Naive thymus-derived CD8-positive, alpha-beta T cell (primary cell): ENCODE measurements at regions not wholly inside any gene's neighbourhood (a gene's known extent, or its start where the extent isn't known, plus 50 kb on each side); places are given as distances from the start of the nearest gene placed in this dataset.

Experiments used
- ATAC-seq, 2 donors: fragments of 150-1000 bp; cut with Tn5 transposase in 1 of 2; sonication (Bioruptor Pico), chemical (Tn5 transposase) in 1 of 2; 1 replicate in 1 of 2; 2 replicates in 1 of 2; pipeline ENCODE4 v1.10.0; 2021; ENCODE audit warnings: mild to moderate bottlenecking in 2 of 2, moderate library complexity in 2 of 2
- POLR2A ChIA-PET: fragments of 350-600 bp; sonication (Branson Sonifier 250); formaldehyde crosslinking; loops from one replicate; lab custom pipeline; 2021; ENCODE audit warnings: antibody characterized with exemption; lab: Charles Lee
- DNase-seq, 10 donors: peaks; one replicate each; pipeline versions ENCODE4 v3.0.0 to v3.0.0-alpha.2; 2020 to 2022
- H3K27ac Mint-ChIP-seq, 10 donors: one replicate each; pipeline ENCODE4 v1.8.0; 2020 to 2022; ENCODE audit warnings: mild to moderate bottlenecking in 10 of 10, mixed read lengths in 10 of 10, moderate library complexity in 4 of 10, inconsistent platforms in 1 of 10
- H3K27me3 Mint-ChIP-seq, 5 donors: one replicate each; pipeline ENCODE4 v1.8.0; 2021 to 2022; ENCODE audit warnings: mixed read lengths in 5 of 5
- H3K36me3 Mint-ChIP-seq, 3 donors: one replicate each; pipeline ENCODE4 v1.8.0; 2020 to 2022; ENCODE audit warnings: mixed read lengths in 3 of 3, mild to moderate bottlenecking in 2 of 3, inconsistent platforms in 1 of 3
- H3K4me1 Mint-ChIP-seq, 4 donors: one replicate each; pipeline ENCODE4 v1.8.0; 2021 to 2022; ENCODE audit warnings: mixed read lengths in 4 of 4
- H3K4me3 Mint-ChIP-seq, 10 donors: one replicate each; pipeline ENCODE4 v1.8.0; 2020 to 2022; ENCODE audit warnings: mild to moderate bottlenecking in 10 of 10, mixed read lengths in 10 of 10, moderate library complexity in 6 of 10, inconsistent platforms in 1 of 10
- H3K9me3 Mint-ChIP-seq, 9 donors: one replicate each; pipeline ENCODE4 v1.8.0; 2020 to 2022; ENCODE audit warnings: mixed read lengths in 9 of 9, mild to moderate bottlenecking in 3 of 9, inconsistent platforms in 1 of 9, moderate library complexity in 1 of 9

DNA sequence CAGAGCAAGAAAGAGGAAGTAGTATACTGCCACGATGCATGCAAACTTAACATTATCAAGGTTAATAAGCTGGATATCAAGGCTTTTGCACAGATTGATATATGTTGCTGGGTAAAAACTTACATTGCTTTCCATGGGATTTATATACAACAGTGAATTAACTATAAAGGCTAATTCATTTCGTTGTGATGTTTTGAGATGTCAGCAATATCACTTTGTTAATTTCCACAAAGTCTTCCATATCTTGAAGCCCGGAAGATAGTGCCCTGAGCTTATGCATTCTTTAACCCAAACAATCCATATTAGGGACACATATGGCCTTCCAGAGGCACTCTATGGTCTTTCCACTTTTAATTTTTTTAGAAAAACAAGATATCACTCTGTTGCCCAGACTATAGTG lies 603.5 kb downstream of the MAFB start:
- no peak overlapping the region for H3K27ac Mint-ChIP-seq
- POLR2A ChIA-PET, result no interaction called here
- peaks cover 2 to 4% (median 4%) of the 10 kb centered on the region in 5 donors for H3K27me3 Mint-ChIP-seq
- no peak for ATAC-seq
- H3K4me1 Mint-ChIP-seq, result no peaks in the 10 kb centered on the region
- H3K9me3 Mint-ChIP-seq, result peaks cover 0 to 17% (median 7%) of the 10 kb centered on the region in 9 donors
- DNase-seq, result no peak
- H3K4me3 Mint-ChIP-seq, result no peak overlapping the region
- peaks cover 0 to 4% (median 0%) of the 10 kb centered on the region in 3 donors for H3K36me3 Mint-ChIP-seq

DNA sequence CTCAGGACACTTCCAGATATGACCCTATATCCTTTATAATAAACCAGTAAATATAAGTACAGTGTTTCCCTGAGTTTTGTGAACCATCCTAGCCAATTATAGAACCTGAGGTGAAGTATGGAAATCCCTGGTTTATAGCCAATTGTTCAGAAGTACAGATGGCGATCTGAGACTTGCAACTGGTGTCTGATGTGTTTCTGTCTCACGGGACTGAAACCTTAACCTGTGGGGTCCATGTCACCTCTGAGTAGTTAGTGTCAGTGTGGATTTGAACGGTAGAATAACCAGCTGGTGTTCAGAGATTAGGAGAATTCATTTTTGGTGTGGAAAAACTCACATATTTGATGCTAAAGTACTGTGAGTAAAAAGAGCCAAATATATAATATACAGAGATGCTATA lies 606.6 kb downstream of the MAFB start:
- Mint-ChIP-seq H3K27ac (no peak overlapping the region), H3K36me3 (peaks cover 0 to 4% (median 0%) of the 10 kb centered on the region in 3 donors), H3K4me1 (no peaks in the 10 kb centered on the region), H3K27me3 (peaks cover 0 to 4% (median 2%) of the 10 kb centered on the region in 5 donors), H3K4me3 (no peak overlapping the region), H3K9me3 (peaks cover 0 to 7% (median 3%) of the 10 kb centered on the region in 9 donors)
- ATAC-seq, result no peak
- no peak for DNase-seq
- POLR2A ChIA-PET, result no interaction called here

DNA sequence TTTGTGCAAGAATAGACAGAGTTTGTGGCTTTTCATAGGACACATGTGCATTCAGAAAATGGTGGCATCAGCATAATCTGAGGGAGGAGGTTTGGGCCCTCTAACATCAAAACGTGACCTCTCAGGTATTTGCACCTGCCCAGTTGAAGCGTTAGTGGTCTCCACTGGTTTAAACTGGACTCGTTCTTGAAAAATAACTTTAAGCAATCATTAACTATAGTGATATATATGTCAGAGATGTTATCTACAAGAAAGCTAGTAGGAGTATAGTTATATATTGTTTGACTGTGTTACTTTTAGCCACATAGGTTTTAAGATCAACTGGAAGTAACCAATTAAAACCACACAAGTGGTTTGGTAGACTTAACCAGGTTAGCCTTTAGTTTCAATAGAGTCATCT lies 607.4 kb downstream of the MAFB start:
- Mint-ChIP-seq H3K9me3 (peaks cover 0 to 8% (median 3%) of the 10 kb centered on the region in 9 donors), H3K36me3 (peaks cover 0 to 4% (median 0%) of the 10 kb centered on the region in 3 donors), H3K4me3 (no peak overlapping the region), H3K27me3 (peaks cover 0 to 4% (median 2%) of the 10 kb centered on the region in 5 donors), H3K27ac (no peak overlapping the region), H3K4me1 (no peaks in the 10 kb centered on the region)
- ATAC-seq (no peak), DNase-seq (no peak)
- POLR2A ChIA-PET, result no interaction called here

DNA sequence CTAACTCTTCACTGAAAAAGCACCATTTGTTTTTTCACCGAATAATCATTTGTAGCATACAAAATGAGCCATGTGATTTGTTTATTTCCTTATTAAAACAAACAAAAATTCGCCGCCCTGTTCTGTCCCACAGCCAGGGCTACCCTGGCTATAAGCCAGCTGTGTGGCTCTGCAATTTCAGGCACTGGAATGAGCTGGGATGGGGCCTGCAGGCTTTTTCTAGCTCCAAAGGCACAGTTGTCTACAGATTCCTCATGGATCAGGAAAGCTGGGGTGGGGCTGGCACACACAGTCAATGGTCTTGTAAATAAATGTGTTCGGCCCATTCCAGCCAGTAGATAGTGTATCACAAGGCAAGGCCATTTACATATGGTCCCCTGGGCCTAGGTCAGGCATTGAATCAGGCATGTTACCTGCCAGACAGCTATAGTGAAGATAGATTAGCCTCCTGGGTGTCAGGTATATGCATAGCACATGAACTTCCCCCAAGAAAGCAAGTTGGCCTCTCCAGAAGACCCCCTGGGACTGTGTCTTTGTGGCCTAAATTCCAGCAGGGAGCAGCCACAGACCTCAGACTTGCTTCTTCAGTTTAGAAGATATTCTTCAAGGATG lies 608.9 kb downstream of the MAFB start:
- peaks cover 0 to 4% (median 0%) of the 10 kb centered on the region in 3 donors for H3K36me3 Mint-ChIP-seq
- no peak for ATAC-seq
- POLR2A ChIA-PET, result no interaction called here

DNA sequence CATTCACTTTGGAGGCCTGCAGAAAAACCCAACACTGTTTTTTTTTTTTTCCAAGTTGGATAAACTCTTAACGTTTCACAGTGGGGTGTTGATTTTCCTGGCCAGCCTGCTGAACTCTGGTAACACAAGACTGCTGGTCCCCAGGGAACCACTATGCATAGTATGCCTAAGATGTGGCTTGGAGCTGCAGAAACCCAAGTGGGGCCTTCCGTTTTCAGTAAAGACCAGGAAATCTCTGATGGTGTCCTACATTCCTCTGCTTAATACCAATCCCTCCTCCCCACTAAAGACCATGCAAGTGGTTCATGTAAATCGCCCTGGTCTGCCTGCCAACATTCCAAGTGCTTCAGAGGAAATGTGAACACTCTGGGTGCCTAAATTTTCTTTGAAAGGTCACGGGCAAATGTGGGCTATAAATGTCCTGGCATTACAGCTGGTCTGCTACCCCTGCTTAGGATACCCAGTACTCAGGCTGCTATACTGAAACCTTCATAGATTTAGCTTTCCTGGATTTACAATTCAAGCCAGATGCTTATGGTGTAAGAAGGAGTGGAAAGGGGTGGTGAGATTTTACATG lies 615.4 kb downstream of the MAFB start:
- Mint-ChIP-seq H3K4me3 (no peak overlapping the region), H3K9me3 (peaks cover 3 to 18% (median 6%) of the 10 kb centered on the region in 9 donors), H3K27me3 (peaks cover 0 to 6% (median 0%) of the 10 kb centered on the region in 5 donors), H3K4me1 (no peaks in the 10 kb centered on the region), H3K36me3 (no peaks in the 10 kb centered on the region), H3K27ac (no peak overlapping the region)
- ATAC-seq (no peak), DNase-seq (no peak)
- POLR2A ChIA-PET, result no interaction called here

More for the DNA sequence above, 608.9 kb downstream of the MAFB start:
- Mint-ChIP-seq H3K9me3 (peaks cover 0 to 8% (median 3%) of the 10 kb centered on the region in 9 donors), H3K4me1 (no peaks in the 10 kb centered on the region), H3K27ac (no peak overlapping the region), H3K27me3 (peaks cover 0 to 4% (median 2%) of the 10 kb centered on the region in 5 donors), H3K4me3 (no peak overlapping the region)
- no peak for DNase-seq

DNA sequence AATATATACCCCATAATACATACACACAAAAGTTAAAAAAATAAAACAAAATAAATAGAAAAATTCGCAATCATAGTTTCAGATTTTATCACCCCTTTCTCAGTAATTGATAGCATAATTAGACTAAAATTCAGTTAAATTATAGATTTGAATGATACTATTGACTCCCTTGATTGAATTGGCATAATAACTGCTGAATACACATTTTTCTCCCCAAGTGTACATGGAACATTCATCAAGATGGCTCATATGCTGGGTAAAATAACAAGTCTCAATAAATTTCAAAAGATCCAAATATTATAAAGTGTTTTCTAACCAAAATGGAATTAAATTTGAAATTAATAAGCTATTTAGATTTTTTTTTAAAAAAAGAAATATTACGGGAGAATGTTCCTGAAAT lies 616.1 kb downstream of the MAFB start:
- DNase-seq (no peak), ATAC-seq (no peak)
- POLR2A ChIA-PET, result no interaction called here
- peaks cover 0 to 3% (median 0%) of the 10 kb centered on the region in 3 donors for H3K36me3 Mint-ChIP-seq
- H3K9me3 Mint-ChIP-seq, result peaks cover 8 to 24% (median 12%) of the 10 kb centered on the region in 9 donors
- no peak overlapping the region for H3K27ac Mint-ChIP-seq
- peaks cover 0 to 6% (median 0%) of the 10 kb centered on the region in 5 donors for H3K27me3 Mint-ChIP-seq
- no peaks in the 10 kb centered on the region for H3K4me1 Mint-ChIP-seq
- H3K4me3 Mint-ChIP-seq, result no peak overlapping the region

DNA sequence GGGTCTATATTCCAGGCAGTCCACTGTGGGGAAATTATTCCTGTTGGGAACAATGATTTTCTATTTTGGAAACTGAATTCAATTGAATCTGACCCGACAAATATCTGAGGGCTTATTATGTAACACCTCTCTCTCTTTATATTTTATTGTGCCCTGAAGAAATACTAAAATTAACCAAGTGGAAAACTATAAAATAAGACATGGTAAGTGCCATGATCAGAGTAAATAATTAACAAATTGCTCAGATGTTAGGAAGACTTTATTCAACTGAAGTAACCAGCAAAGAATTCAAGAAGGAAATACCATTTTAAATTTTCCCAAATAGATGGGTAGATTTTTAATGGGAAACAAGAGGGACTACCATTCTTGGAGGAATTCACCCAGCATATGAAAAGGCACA lies 632.9 kb downstream of the MAFB start:
- POLR2A ChIA-PET, result no interaction called here
- no peak overlapping the region for H3K27ac Mint-ChIP-seq
- no peak overlapping the region for H3K4me3 Mint-ChIP-seq
- no peak for ATAC-seq
- peaks cover 2 to 16% (median 7%) of the 10 kb centered on the region in 9 donors for H3K9me3 Mint-ChIP-seq
- H3K4me1 Mint-ChIP-seq, result no peaks in the 10 kb centered on the region
- H3K36me3 Mint-ChIP-seq, result peaks cover 0 to 8% (median 2%) of the 10 kb centered on the region in 3 donors
- DNase-seq, result no peak
- H3K27me3 Mint-ChIP-seq, result peaks cover 1 to 13% (median 4%) of the 10 kb centered on the region in 5 donors

DNA sequence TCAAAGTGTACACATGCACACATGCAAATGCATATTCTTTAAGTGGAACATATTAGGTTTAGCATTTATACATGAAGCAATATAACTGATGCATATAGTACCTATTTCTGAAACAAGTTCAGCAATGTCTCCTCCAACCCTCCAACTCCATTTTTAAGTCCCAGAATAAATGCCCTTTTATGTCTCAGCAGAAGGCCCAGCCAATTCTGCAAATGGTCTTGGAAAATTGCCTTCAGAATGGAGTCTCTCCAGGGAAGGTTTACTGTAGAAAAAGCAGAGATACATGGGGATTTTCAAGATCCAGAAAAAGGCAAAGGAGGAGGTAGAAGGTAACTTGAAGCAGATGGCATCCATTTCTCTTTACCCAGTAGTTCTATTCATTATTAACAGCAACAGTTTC lies 633.3 kb downstream of the MAFB start:
- POLR2A ChIA-PET, result no interaction called here
- DNase-seq, result no peak
- Mint-ChIP-seq H3K4me1 (no peaks in the 10 kb centered on the region), H3K27ac (no peak overlapping the region), H3K9me3 (peaks cover 2 to 13% (median 7%) of the 10 kb centered on the region in 9 donors), H3K4me3 (no peak overlapping the region), H3K36me3 (peaks cover 0 to 5% (median 2%) of the 10 kb centered on the region in 3 donors), H3K27me3 (peaks cover 2 to 13% (median 4%) of the 10 kb centered on the region in 5 donors)
- ATAC-seq, result no peak

DNA sequence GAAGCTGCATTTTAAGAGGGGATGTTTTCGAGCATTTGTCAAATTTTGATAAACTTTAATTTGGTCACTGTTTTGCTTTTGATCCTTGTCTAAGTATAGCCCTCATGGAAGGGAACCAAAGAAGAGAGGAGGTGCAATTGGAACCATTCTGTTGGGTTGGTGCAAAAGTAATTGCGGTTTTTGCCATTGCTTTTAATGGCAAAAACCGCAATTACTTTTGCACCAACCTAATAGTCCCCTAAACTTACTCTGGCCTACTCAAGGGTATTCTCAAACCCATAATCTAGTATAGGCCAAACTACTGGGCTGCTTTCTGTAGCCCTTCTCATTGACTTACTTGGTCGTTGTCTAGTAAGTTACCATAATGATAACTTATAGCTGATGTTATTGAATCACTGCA lies 634.7 kb downstream of the MAFB start:
- ATAC-seq (no peak), DNase-seq (no peak)
- Mint-ChIP-seq H3K4me3 (no peak overlapping the region), H3K27ac (no peak overlapping the region), H3K9me3 (peaks cover 0 to 7% (median 0%) of the 10 kb centered on the region in 9 donors), H3K4me1 (no peaks in the 10 kb centered on the region), H3K27me3 (peaks cover 3 to 13% (median 8%) of the 10 kb centered on the region in 5 donors), H3K36me3 (peaks cover 0 to 2% (median 0%) of the 10 kb centered on the region in 3 donors)
- POLR2A ChIA-PET, result no interaction called here

DNA sequence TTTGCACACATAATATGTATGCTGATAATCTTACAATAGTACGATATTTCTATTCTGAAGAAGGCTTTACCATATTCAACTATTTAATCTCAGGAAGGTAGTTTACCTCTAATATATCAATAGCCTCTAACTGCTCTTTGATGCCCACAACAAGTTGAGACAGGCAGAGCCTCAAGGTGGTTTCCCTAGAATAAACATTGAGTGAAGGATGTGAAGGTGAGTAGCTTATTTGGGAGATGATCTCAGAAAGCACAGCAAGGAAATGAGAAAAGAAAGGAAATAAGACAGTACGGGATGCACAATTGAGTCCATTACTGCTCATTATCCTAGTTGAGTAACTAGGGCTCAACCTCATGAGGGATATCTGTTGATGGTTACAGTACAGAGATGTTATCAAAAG lies 638.4 kb downstream of the MAFB start:
- no peak overlapping the region for H3K4me3 Mint-ChIP-seq
- H3K9me3 Mint-ChIP-seq, result no peaks in the 10 kb centered on the region
- POLR2A ChIA-PET, result no interaction called here
- H3K27ac Mint-ChIP-seq, result no peak overlapping the region
- DNase-seq (no peak), ATAC-seq (no peak)
- no peaks in the 10 kb centered on the region for H3K4me1 Mint-ChIP-seq
- peaks cover 3 to 22% (median 8%) of the 10 kb centered on the region in 5 donors for H3K27me3 Mint-ChIP-seq
- peaks cover 0 to 2% (median 0%) of the 10 kb centered on the region in 3 donors for H3K36me3 Mint-ChIP-seq

DNA sequence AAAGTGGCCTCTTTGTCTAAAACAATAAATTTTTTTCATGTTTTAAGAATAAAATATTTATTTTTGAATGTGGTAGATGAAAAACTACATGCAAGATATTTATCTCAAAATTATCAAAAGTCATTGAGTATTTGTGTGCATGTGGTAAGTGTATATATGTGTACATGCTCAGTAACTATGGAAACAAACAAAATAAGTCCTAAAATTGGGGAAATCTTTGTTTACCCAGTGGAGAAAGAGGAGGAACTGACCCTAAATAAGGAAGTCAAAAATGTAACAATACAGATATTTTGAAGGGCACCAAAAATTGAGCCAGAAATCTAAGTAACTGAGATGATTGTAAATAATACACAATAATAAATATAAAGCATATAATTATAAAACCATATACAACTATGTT lies 639.2 kb downstream of the MAFB start:
- H3K9me3 Mint-ChIP-seq, result no peaks in the 10 kb centered on the region
- H3K27me3 Mint-ChIP-seq, result peaks cover 3 to 23% (median 10%) of the 10 kb centered on the region in 5 donors
- H3K4me3 Mint-ChIP-seq, result no peak overlapping the region
- no peak overlapping the region for H3K27ac Mint-ChIP-seq
- ATAC-seq, result no peak
- POLR2A ChIA-PET, result no interaction called here
- no peaks in the 10 kb centered on the region for H3K4me1 Mint-ChIP-seq
- DNase-seq, result no peak
- peaks cover 0 to 2% (median 0%) of the 10 kb centered on the region in 3 donors for H3K36me3 Mint-ChIP-seq

DNA sequence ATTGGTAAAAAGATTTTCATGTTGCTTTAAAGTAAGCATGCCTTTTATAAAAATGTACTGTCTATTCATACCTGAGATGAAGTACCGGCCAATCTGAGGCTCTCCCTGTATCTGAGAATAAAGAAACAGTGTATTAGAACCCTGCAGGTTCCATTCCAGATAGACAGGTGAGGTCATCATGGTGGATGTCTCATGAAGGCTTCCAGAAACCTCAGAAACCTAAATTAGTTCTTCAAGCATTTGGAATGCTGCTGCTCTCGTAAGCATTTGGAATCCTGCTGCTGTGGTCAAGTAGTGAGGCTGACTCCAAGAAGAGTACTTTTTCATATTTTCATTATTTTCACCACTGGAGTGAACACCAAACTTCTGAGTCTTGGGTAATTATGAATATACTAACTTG lies 642.3 kb downstream of the MAFB start:
- no peak for DNase-seq
- H3K36me3 Mint-ChIP-seq, result no peaks in the 10 kb centered on the region
- no peak overlapping the region for H3K27ac Mint-ChIP-seq
- H3K4me3 Mint-ChIP-seq, result no peak overlapping the region
- peaks cover 0 to 22% (median 2%) of the 10 kb centered on the region in 5 donors for H3K27me3 Mint-ChIP-seq
- no peaks in the 10 kb centered on the region for H3K4me1 Mint-ChIP-seq
- H3K9me3 Mint-ChIP-seq, result no peaks in the 10 kb centered on the region
- POLR2A ChIA-PET, result no interaction called here
- no peak for ATAC-seq

DNA sequence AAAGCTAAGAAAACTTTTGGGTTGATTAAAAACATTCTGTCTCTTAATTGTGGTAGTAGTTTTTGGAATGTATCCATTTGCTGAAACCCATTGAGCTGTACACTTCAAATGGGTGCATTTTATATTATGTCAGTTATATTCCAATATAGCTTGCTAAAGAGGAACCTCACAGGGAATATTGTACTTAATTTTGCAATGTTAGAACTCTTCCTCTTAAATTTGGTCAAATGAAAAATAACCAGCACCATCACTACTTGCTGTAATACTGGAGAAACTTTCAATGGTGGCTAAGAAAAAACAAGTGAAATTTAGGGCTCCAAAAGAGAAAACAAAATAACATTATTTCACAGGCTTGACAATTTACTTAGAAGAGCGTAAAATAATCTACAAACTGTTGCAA lies 651.5 kb downstream of the MAFB start:
- Mint-ChIP-seq H3K27ac (no peak overlapping the region), H3K27me3 (peaks cover 1 to 9% (median 5%) of the 10 kb centered on the region in 5 donors), H3K36me3 (no peaks in the 10 kb centered on the region), H3K9me3 (peaks cover 0 to 5% (median 0%) of the 10 kb centered on the region in 9 donors), H3K4me1 (no peaks in the 10 kb centered on the region), H3K4me3 (no peak overlapping the region)
- DNase-seq (no peak), ATAC-seq (no peak)
- POLR2A ChIA-PET, result no interaction called here
